ENCODE measurements at regions not wholly inside any gene's neighbourhood (a gene's known extent, or its start where the extent isn't known, plus 50 kb on each side); places are given as distances from the start of the nearest gene placed in this dataset.

- no peak for TF ChIP-seq POLR2A (IDR thresholded peaks at IDR 0.05)
- TF ChIP-seq, protein P1, sequence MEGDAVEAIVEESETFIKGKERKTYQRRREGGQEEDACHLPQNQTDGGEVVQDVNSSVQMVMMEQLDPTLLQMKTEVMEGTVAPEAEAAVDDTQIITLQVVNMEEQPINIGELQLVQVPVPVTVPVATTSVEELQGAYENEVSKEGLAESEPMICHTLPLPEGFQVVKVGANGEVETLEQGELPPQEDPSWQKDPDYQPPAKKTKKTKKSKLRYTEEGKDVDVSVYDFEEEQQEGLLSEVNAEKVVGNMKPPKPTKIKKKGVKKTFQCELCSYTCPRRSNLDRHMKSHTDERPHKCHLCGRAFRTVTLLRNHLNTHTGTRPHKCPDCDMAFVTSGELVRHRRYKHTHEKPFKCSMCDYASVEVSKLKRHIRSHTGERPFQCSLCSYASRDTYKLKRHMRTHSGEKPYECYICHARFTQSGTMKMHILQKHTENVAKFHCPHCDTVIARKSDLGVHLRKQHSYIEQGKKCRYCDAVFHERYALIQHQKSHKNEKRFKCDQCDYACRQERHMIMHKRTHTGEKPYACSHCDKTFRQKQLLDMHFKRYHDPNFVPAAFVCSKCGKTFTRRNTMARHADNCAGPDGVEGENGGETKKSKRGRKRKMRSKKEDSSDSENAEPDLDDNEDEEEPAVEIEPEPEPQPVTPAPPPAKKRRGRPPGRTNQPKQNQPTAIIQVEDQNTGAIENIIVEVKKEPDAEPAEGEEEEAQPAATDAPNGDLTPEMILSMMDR (IDR thresholded peaks at IDR 0.05), result no peak
Measured at GRCh38 chr7:138237995-138238394, 161.7 kb downstream of the AKR1D1 start.
